Common myeloid progenitor, CD34-positive (primary cell): ENCODE measurements at regions not wholly inside any gene's neighbourhood (a gene's known extent, or its start where the extent isn't known, plus 50 kb on each side); places are given as distances from the start of the nearest gene placed in this dataset.

Experiments used
- CTCF ChIA-PET: fragments of 350-600 bp; sonication (Branson Sonifier 250); formaldehyde crosslinking; loops from one replicate; lab custom pipeline; 2021; ENCODE audit warnings: antibody characterized with exemption; lab: Charles Lee
- POLR2A ChIA-PET: fragments of 350-600 bp; sonication (Branson Sonifier 250); formaldehyde crosslinking; loops from one replicate; lab custom pipeline; 2021; ENCODE audit warnings: antibody characterized with exemption; lab: Charles Lee
- DNase-seq, 3 donors: peaks; one replicate each; pipeline versions ENCODE4 v3.0.0 to v3.0.0-alpha.2; 2013
- H3K27ac ChIP-seq, 2 experiments: 1 replicate in 1 of 2; 2 replicates in 1 of 2; pipeline ENCODE4 v1.7.0; 2013; ENCODE audit warnings: inconsistent platforms in 2 of 2, low read length in 2 of 2, mild to moderate bottlenecking in 2 of 2, low read depth in 1 of 2, moderate library complexity in 1 of 2; ENCODE audit not compliant: severe bottlenecking in 2 of 2, insufficient read depth in 1 of 2, poor library complexity in 1 of 2
- H3K27me3 ChIP-seq, 5 experiments: replicated peaks in 2 of 5; 1 replicate in 3 of 5; 2 replicates in 2 of 5; pipeline versions ENCODE4 v1.6.1 to v1.7.0; 2013; ENCODE audit warnings: low read length in 4 of 5, mild to moderate bottlenecking in 2 of 5, moderate library complexity in 2 of 5, inconsistent platforms in 1 of 5; ENCODE audit not compliant: insufficient read depth in 5 of 5, control insufficient read depth in 4 of 5
- H3K36me3 ChIP-seq, 4 experiments: 1 replicate in 2 of 4; 2 replicates in 2 of 4; pipeline versions ENCODE4 v1.6.1 to v1.7.0; 2013; ENCODE audit warnings: low read length in 3 of 4, control low read depth in 1 of 4, mild to moderate bottlenecking in 1 of 4; ENCODE audit not compliant: control insufficient read depth in 4 of 4, insufficient read depth in 4 of 4
- H3K4me1 ChIP-seq, 4 experiments: 1 replicate in 3 of 4; 2 replicates in 1 of 4; pipeline versions ENCODE4 v1.6.1 to v1.7.1; 2013; ENCODE audit warnings: low read length in 3 of 4, mild to moderate bottlenecking in 3 of 4, control low read depth in 1 of 4, inconsistent platforms in 1 of 4, moderate library complexity in 1 of 4; ENCODE audit not compliant: control insufficient read depth in 4 of 4, insufficient read depth in 4 of 4; ENCODE audit errors: control extremely low read depth in 1 of 4
- H3K4me3 ChIP-seq, 7 experiments: 1 replicate in 4 of 7; 2 replicates in 3 of 7; pipeline versions ENCODE4 v1.5.1 to v1.7.0; 2013; ENCODE audit warnings: mild to moderate bottlenecking in 7 of 7, low read length in 6 of 7, moderate library complexity in 6 of 7, inconsistent platforms in 2 of 7, low read depth in 2 of 7, control low read depth in 1 of 7; ENCODE audit not compliant: insufficient read depth in 4 of 7, control insufficient read depth in 1 of 7; ENCODE audit errors: extremely low read depth in 1 of 7
- H3K9me3 ChIP-seq, 5 experiments: 1 replicate in 4 of 5; 2 replicates in 1 of 5; pipeline versions ENCODE4 v1.6.1 to v1.7.1; 2013; ENCODE audit warnings: low read length in 4 of 5, mild to moderate bottlenecking in 2 of 5, inconsistent platforms in 1 of 5, low read depth in 1 of 5, moderate library complexity in 1 of 5; ENCODE audit not compliant: control insufficient read depth in 4 of 5, insufficient read depth in 2 of 5; ENCODE audit errors: control extremely low read depth in 1 of 5
- WGBS: methylation state at CpG from one replicate; pipeline ENCODE4 v1.1.5; 2013; ENCODE audit not compliant: insufficient coverage; 5-methylcytosine and 5-hydroxymethylcytosine counted together

- H3K4me3 ChIP-seq: no peak overlapping the region
- 96% methylated on average over 7 of the region's 7 CpGs for WGBS
- DNase-seq: no peak
- H3K4me1 ChIP-seq: peaks cover 0 to 9% (median 2%) of the 10 kb centered on the region in 4 experiments
- H3K27ac ChIP-seq: no peak overlapping the region
- CTCF ChIA-PET: interaction anchor here (1.2 to 1.3 kb wide), 2 partner anchors 24 to 96 kb away, joined by 3 read pairs; no protein-coding TSS in a partner anchor
- H3K9me3 ChIP-seq: peaks cover 0 to 9% (median 6%) of the 10 kb centered on the region in 5 experiments
- no peaks in the 10 kb centered on the region for H3K36me3 ChIP-seq
- no peaks in the 10 kb centered on the region for H3K27me3 ChIP-seq
- POLR2A ChIA-PET: no interaction called here
These were observed 102.9 kb downstream of the PFKFB3 start for GRCh38 chr10:6305401-6306321.

- Histone ChIP-seq H3K27me3 (no peaks in the 10 kb centered on the region), H3K36me3 (no peaks in the 10 kb centered on the region), H3K9me3 (peaks cover 0 to 9% (median 6%) of the 10 kb centered on the region in 5 experiments), H3K27ac (no peak overlapping the region), H3K4me1 (peaks cover 0 to 4% (median 0%) of the 10 kb centered on the region in 4 experiments), H3K4me3 (no peak overlapping the region)
- no peak for DNase-seq
- CTCF ChIA-PET: no interaction called here
- POLR2A ChIA-PET: no interaction called here
- no CpG with 5 or more reads among the region's 4 CpGs for WGBS
These were observed 104.2 kb downstream of the PFKFB3 start for GRCh38 chr10:6306917-6307316.

- DNase-seq: no peak
- H3K27me3 ChIP-seq: no peaks in the 10 kb centered on the region
- no peaks in the 10 kb centered on the region for H3K36me3 ChIP-seq
- 100% methylated on average over 3 of the region's 4 CpGs for WGBS
- peaks cover 0 to 4% (median 0%) of the 10 kb centered on the region in 4 experiments for H3K4me1 ChIP-seq
- no peak overlapping the region for H3K27ac ChIP-seq
- no peak overlapping the region for H3K4me3 ChIP-seq
- H3K9me3 ChIP-seq: peaks cover 0 to 9% (median 6%) of the 10 kb centered on the region in 5 experiments
- POLR2A ChIA-PET: no interaction called here
- CTCF ChIA-PET: interaction anchor here (0.7 to 1.5 kb wide), 3 partner anchors 10 to 1703 kb away, joined by 3 to 4 read pairs (median 4); no protein-coding TSS in a partner anchor
These were observed 107.1 kb downstream of the PFKFB3 start for GRCh38 chr10:6309816-6310215.

DNA sequence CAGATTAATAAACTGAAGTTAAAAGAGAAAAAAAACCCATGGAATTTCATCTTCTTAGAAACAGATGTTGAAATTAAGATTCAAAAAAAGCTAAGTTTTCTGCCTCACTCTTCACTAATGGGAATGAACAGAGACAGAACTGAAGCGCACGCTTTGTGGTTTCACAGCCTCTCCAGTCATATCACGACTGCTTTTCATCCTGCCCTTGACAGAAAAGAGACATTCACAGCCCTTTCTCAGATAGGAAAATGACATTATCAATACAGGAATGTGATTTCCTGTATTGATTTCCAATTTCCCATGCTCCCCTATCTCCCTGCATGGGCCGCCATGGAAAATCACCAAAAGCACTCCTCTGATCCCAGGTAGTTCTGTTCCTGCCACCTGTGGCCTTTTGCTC lies 108.2 kb downstream of the PFKFB3 start:
- Histone ChIP-seq H3K27me3 (no peaks in the 10 kb centered on the region), H3K9me3 (peaks cover 0 to 9% (median 6%) of the 10 kb centered on the region in 5 experiments), H3K27ac (no peak overlapping the region), H3K36me3 (no peaks in the 10 kb centered on the region), H3K4me1 (peaks cover 0 to 2% (median 0%) of the 10 kb centered on the region in 4 experiments), H3K4me3 (no peak overlapping the region)
- 91% methylated on average over 4 of the region's 4 CpGs for WGBS
- ChIA-PET POLR2A (no interaction called here), CTCF (no interaction called here)
- no peak for DNase-seq

GRCh38 chr10:6311700-6312330 lies 109.1 kb downstream of the PFKFB3 start:
- Histone ChIP-seq H3K27ac (no peak overlapping the region), H3K4me1 (peaks cover 0 to 2% (median 0%) of the 10 kb centered on the region in 4 experiments), H3K9me3 (peaks cover 0 to 5% (median 4%) of the 10 kb centered on the region in 5 experiments), H3K27me3 (no peaks in the 10 kb centered on the region), H3K4me3 (no peak overlapping the region), H3K36me3 (no peaks in the 10 kb centered on the region)
- ChIA-PET CTCF (no interaction called here), POLR2A (no interaction called here)
- DNase-seq: no peak
- 98% methylated on average over 9 of the region's 11 CpGs for WGBS

GRCh38 chr10:6312636-6313035 lies 109.9 kb downstream of the PFKFB3 start:
- ChIA-PET CTCF (interaction anchor here (1.0 to 1.2 kb wide), 2 partner anchors 9 to 18 kb away, joined by 3 read pairs; no protein-coding TSS in a partner anchor), POLR2A (no interaction called here)
- no peak overlapping the region for H3K27ac ChIP-seq
- H3K27me3 ChIP-seq: no peaks in the 10 kb centered on the region
- no peaks in the 10 kb centered on the region for H3K9me3 ChIP-seq
- H3K4me1 ChIP-seq: peaks cover 0 to 2% (median 0%) of the 10 kb centered on the region in 4 experiments
- H3K36me3 ChIP-seq: no peaks in the 10 kb centered on the region
- no peak overlapping the region for H3K4me3 ChIP-seq
- no peak for DNase-seq
- 100% methylated on average over 2 of the region's 6 CpGs for WGBS
